DND-41 (cell line): ENCODE measurements at regions not wholly inside any gene's neighbourhood (a gene's known extent, or its start where the extent isn't known, plus 50 kb on each side); places are given as distances from the start of the nearest gene placed in this dataset.

Source experiments
- ATAC-seq: fragments of 200-7000 bp; cut with Tn5 transposase; 3 replicates; pipeline ENCODE4 v1.9.1; 2021; ENCODE audit warnings: low read depth; ENCODE audit not compliant: insufficient read depth
- DNase-seq: peaks from one replicate; pipeline ENCODE4 v3.0.0-alpha.2; 2020
- H2AFZ ChIP-seq: 2 replicates; pipeline ENCODE4 v1.6.0; 2012; ENCODE audit warnings: low read depth, low read length
- H3K27ac ChIP-seq: 2 replicates; pipeline ENCODE4 v1.5.1; 2012; ENCODE audit warnings: low read length, inconsistent platforms
- H3K27me3 ChIP-seq: fragments of 200-600 bp; sonication (generic); 2 replicates; pipeline ENCODE4 v1.6.0; 2012; ENCODE audit warnings: low read length, mild to moderate bottlenecking, inconsistent platforms; ENCODE audit not compliant: insufficient read depth, poor library complexity
- H3K36me3 ChIP-seq: 2 replicates; pipeline ENCODE4 v1.5.1; 2012; ENCODE audit warnings: low read length, inconsistent platforms; ENCODE audit not compliant: insufficient read depth
- H3K4me1 ChIP-seq: 2 replicates; pipeline ENCODE4 v1.5.1; 2012; ENCODE audit warnings: mild to moderate bottlenecking, low read length; ENCODE audit not compliant: insufficient read depth
- H3K4me2 ChIP-seq: 2 replicates; pipeline ENCODE4 v1.6.0; 2012; ENCODE audit warnings: mild to moderate bottlenecking, moderate library complexity, low read length, inconsistent platforms; ENCODE audit not compliant: insufficient read depth
- H3K4me3 ChIP-seq, 2 experiments: fragments of 200-600 bp in 1 of 2; shearing (Covaris generic) in 1 of 2; 2 replicates each; pipeline ENCODE4 v1.5.1; 2012 to 2016; ENCODE audit warnings: inconsistent platforms in 2 of 2, low read length in 2 of 2, mild to moderate bottlenecking in 2 of 2, low read depth in 1 of 2, moderate library complexity in 1 of 2
- H3K79me2 ChIP-seq: 2 replicates; pipeline ENCODE4 v1.6.0; 2012; ENCODE audit warnings: low read length, inconsistent platforms; ENCODE audit not compliant: insufficient read depth
- H3K9ac ChIP-seq: 2 replicates; pipeline ENCODE4 v1.6.0; 2012; ENCODE audit warnings: low read depth, mild to moderate bottlenecking, inconsistent platforms, low read length, moderate library complexity
- H3K9me3 ChIP-seq: 2 replicates; pipeline ENCODE4 v1.5.1; 2012; ENCODE audit warnings: low read length, moderate library complexity, mild to moderate bottlenecking, inconsistent platforms; ENCODE audit not compliant: insufficient read depth, severe bottlenecking
- H4K20me1 ChIP-seq: 2 replicates; pipeline ENCODE4 v1.6.0; 2012; ENCODE audit warnings: low read length; ENCODE audit not compliant: insufficient read depth
- EZH2 ChIP-seq: IDR thresholded peaks from 3 replicates; pipeline ENCODE4 v1.6.1; 2012; ENCODE audit warnings: borderline replicate concordance, low read depth, mild to moderate bottlenecking, moderate library complexity, low read length, inconsistent platforms; ENCODE audit not compliant: severe bottlenecking
- TF ChIP-seq, protein P1 (sequence below): IDR thresholded peaks from 2 replicates; pipeline ENCODE4 v1.5.1; 2012; ENCODE audit warnings: borderline replicate concordance, low read length, moderate library complexity, mild to moderate bottlenecking; ENCODE audit not compliant: poor library complexity, severe bottlenecking; ENCODE audit errors: extremely low read depth

- no peak overlapping the region for H2AFZ ChIP-seq
- H3K4me3 ChIP-seq = no peak overlapping the region
Measured at GRCh38 chr6:41442352-41442672, 103.9 kb upstream of the FOXP4 start.

GRCh38 chr6:41442800-41443501 is 103.2 kb upstream of the FOXP4 start:
- DNase-seq = no peak
- no peaks in the 10 kb centered on the region for H3K27me3 ChIP-seq
- no peak overlapping the region for H3K4me3 ChIP-seq

More at GRCh38 chr6:41442352-41442672, 103.9 kb upstream of the FOXP4 start:
- H3K4me2 ChIP-seq = no peak overlapping the region
- H3K27ac ChIP-seq = peak overlapping the region; percentile 67
- ATAC-seq (no peak), DNase-seq (no peak)
- no peaks in the 10 kb centered on the region for H3K27me3 ChIP-seq
- H4K20me1 ChIP-seq = no peaks in the 10 kb centered on the region
- 0 out of 2 replicates have a peak overlapping the region, but pooled peaks have one; percentile 28 for H3K9ac ChIP-seq
- H3K36me3 ChIP-seq = no peaks in the 10 kb centered on the region
- H3K79me2 ChIP-seq = no peaks in the 10 kb centered on the region
- H3K4me1 ChIP-seq = peaks cover 40% of the 10 kb centered on the region
- TF ChIP-seq EZH2 = no peak
- TF ChIP-seq, protein P1, sequence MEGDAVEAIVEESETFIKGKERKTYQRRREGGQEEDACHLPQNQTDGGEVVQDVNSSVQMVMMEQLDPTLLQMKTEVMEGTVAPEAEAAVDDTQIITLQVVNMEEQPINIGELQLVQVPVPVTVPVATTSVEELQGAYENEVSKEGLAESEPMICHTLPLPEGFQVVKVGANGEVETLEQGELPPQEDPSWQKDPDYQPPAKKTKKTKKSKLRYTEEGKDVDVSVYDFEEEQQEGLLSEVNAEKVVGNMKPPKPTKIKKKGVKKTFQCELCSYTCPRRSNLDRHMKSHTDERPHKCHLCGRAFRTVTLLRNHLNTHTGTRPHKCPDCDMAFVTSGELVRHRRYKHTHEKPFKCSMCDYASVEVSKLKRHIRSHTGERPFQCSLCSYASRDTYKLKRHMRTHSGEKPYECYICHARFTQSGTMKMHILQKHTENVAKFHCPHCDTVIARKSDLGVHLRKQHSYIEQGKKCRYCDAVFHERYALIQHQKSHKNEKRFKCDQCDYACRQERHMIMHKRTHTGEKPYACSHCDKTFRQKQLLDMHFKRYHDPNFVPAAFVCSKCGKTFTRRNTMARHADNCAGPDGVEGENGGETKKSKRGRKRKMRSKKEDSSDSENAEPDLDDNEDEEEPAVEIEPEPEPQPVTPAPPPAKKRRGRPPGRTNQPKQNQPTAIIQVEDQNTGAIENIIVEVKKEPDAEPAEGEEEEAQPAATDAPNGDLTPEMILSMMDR = no peak
- no peaks in the 10 kb centered on the region for H3K9me3 ChIP-seq

DNA sequence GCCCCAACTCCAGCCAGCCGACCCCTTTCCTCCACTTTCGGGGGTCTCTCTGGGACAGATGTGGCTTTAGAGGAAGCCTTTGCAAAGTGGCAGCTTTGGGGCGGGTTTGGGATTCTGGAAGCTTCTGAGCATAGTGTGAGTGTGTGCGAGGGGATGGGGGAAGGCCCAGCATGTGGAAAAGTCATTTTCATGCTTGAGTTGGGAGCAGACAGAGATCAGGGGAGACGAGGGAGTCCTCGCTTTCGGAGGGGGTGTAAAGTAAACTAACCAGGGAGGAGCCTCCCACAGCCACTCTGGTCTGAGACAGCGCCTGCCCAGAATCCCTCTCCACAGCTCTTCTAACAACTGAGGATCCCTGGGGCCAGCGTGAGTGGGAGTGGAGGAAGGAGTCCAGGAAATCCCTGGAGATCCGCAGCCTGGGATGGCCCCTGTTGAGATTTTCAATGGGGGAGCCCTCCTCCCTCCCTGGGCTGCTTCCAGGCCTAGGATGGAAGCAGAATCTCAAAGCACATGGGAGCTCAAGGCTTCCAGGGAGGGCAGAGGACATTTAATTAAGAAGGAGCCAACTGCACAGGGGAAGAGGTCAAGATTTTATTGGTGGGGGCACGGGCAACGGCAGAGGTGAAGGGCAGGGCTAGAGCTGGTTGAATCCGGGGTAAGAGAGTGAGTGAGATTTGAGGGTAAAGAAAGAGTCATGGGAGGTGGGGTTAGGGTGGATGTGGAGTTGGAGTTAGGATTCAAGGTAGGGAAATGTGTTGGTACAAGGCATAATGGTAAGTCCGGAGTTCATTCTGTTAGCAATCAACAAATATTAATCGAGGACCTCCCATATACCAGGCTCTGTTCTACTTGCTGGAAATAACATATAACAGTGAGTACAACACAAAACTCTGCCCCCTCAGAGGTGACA is 102.3 kb upstream of the FOXP4 start:
- no peak overlapping the region for H2AFZ ChIP-seq
- no peak overlapping the region for H3K9ac ChIP-seq
- no peaks in the 10 kb centered on the region for H3K79me2 ChIP-seq
- no peak overlapping the region for H3K27ac ChIP-seq
- H4K20me1 ChIP-seq = no peaks in the 10 kb centered on the region
- no peaks in the 10 kb centered on the region for H3K27me3 ChIP-seq
- no peak for DNase-seq
- H3K4me2 ChIP-seq = no peak overlapping the region
- H3K9me3 ChIP-seq = no peaks in the 10 kb centered on the region
- ATAC-seq = no peak
- peaks cover 40% of the 10 kb centered on the region for H3K4me1 ChIP-seq
- H3K36me3 ChIP-seq = no peaks in the 10 kb centered on the region
- no peak overlapping the region for H3K4me3 ChIP-seq
- no peak for TF ChIP-seq EZH2
- TF ChIP-seq, protein P1 = no peak

More at GRCh38 chr6:41442800-41443501, 103.2 kb upstream of the FOXP4 start:
- Histone ChIP-seq H3K4me1 (peaks cover 40% of the 10 kb centered on the region), H3K9me3 (no peaks in the 10 kb centered on the region), H3K79me2 (no peaks in the 10 kb centered on the region), H4K20me1 (no peaks in the 10 kb centered on the region), H3K9ac (no peak overlapping the region), H3K36me3 (no peaks in the 10 kb centered on the region), H2AFZ (no peak overlapping the region), H3K4me2 (no peak overlapping the region), H3K27ac (peak overlapping the region; percentile 67; the same call in 1 of the 2 replicates)
- no peak for ATAC-seq
- TF ChIP-seq, protein P1 = no peak
- TF ChIP-seq EZH2 = no peak
